ENCODE measurements at regions not wholly inside any gene's neighbourhood (a gene's known extent, or its start where the extent isn't known, plus 50 kb on each side); places are given as distances from the start of the nearest gene placed in this dataset.

DNA sequence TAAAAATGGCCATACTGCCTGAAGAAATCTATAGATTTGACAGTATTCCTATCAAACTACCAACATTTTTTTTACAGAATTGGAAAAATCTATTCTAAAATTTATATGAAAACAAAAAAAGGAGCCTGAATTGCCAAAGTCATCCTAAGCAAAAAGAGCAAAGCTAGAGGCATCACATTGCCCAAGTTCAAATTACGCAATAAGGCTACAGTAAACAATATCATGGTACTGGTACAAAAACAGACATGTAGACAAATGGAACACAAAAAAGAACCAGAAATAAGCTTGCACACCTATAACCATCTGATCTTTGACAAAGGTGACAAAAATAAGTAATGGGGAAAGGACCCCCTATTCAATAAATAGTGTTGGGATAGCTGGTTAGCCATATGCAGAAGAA, 50.2 kb upstream of the THSD7B start:
- DNase-seq (ENCODE audit: low spot score, unreplicated experiment), result no peak
- no peaks in the 10 kb centered on the region for H3K27me3 Mint-ChIP-seq
- peaks cover 1% of the 10 kb centered on the region for H3K9me3 Mint-ChIP-seq (ENCODE audit: low read depth)

GRCh38 chr2:136714452-136714951, 50.8 kb upstream of the THSD7B start:
- Mint-ChIP-seq H3K9me3 (ENCODE audit: low read depth) (no peaks in the 10 kb centered on the region), H3K27ac (no peak overlapping the region), H3K27me3 (peaks cover 5% of the 10 kb centered on the region), H3K4me3 (ENCODE audit: low read depth) (no peak overlapping the region), H3K4me1 (ENCODE audit: low read depth) (no peaks in the 10 kb centered on the region), H3K36me3 (ENCODE audit: insufficient read depth) (no peaks in the 10 kb centered on the region)
- DNase-seq (ENCODE audit: low spot score, unreplicated experiment), result no peak
- TF ChIP-seq, protein P1, sequence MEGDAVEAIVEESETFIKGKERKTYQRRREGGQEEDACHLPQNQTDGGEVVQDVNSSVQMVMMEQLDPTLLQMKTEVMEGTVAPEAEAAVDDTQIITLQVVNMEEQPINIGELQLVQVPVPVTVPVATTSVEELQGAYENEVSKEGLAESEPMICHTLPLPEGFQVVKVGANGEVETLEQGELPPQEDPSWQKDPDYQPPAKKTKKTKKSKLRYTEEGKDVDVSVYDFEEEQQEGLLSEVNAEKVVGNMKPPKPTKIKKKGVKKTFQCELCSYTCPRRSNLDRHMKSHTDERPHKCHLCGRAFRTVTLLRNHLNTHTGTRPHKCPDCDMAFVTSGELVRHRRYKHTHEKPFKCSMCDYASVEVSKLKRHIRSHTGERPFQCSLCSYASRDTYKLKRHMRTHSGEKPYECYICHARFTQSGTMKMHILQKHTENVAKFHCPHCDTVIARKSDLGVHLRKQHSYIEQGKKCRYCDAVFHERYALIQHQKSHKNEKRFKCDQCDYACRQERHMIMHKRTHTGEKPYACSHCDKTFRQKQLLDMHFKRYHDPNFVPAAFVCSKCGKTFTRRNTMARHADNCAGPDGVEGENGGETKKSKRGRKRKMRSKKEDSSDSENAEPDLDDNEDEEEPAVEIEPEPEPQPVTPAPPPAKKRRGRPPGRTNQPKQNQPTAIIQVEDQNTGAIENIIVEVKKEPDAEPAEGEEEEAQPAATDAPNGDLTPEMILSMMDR (IDR thresholded peaks at IDR 0.05; ENCODE audit: unreplicated experiment), result no peak

More for the DNA sequence above, 50.2 kb upstream of the THSD7B start:
- H3K4me1 Mint-ChIP-seq (ENCODE audit: low read depth), result no peaks in the 10 kb centered on the region
- TF ChIP-seq, protein P1 (IDR thresholded peaks at IDR 0.05; ENCODE audit: unreplicated experiment), result no peak
- no peaks in the 10 kb centered on the region for H3K36me3 Mint-ChIP-seq (ENCODE audit: insufficient read depth)
- no peak overlapping the region for H3K27ac Mint-ChIP-seq
- no peak overlapping the region for H3K4me3 Mint-ChIP-seq (ENCODE audit: low read depth)

- H3K27me3 Mint-ChIP-seq, result peaks cover 5% of the 10 kb centered on the region
- H3K4me1 Mint-ChIP-seq (ENCODE audit: low read depth), result no peaks in the 10 kb centered on the region
- TF ChIP-seq, protein P1 (IDR thresholded peaks at IDR 0.05; ENCODE audit: unreplicated experiment), result no peak
- no peaks in the 10 kb centered on the region for H3K9me3 Mint-ChIP-seq (ENCODE audit: low read depth)
- no peaks in the 10 kb centered on the region for H3K36me3 Mint-ChIP-seq (ENCODE audit: insufficient read depth)
- H3K27ac Mint-ChIP-seq, result no peak overlapping the region
- no peak overlapping the region for H3K4me3 Mint-ChIP-seq (ENCODE audit: low read depth)
- no peak for DNase-seq (ENCODE audit: low spot score, unreplicated experiment)
These were observed 51.6 kb upstream of the THSD7B start for GRCh38 chr2:136713739-136714138.

DNA sequence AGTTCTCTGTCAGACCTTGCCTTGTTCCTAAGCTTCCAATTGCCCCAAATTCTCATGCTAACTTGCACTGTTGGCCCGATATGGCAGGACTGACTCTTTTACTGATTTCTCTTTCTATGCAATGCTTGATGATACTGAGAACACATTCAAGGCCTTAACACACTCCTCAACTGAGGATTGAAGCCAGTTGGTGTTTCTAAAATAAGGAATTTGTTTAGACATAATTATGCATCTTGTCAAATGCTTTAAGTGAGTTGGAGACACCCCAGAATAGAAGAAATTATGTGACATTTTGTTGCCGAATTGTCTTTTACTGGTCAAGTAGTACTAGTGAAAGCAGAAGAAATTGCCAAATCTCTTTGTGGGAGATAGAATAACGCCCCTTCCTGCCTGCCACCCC, 60.0 kb upstream of the THSD7B start:
- H3K27me3 Mint-ChIP-seq, result peaks cover 19% of the 10 kb centered on the region
- H3K27ac Mint-ChIP-seq, result no peak overlapping the region

DNA sequence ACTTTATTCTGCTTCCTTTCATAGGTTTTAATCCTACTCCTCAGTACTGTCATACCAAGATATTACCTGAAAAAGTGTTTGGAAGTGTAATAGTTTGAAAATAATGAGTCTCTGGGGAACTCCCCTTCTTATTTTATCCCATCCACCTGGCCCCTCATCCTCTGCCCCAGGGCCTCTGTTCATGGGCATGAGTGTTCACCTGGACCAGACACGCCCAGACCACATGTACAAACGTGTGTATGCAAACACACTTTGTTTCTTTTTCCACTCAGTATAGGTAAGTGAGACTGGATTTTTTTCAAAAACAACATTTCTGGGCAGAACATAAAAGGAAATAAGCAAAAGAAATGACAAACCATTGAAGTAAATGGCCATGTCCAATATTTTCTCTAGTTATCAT, 62.1 kb upstream of the THSD7B start:
- TF ChIP-seq, protein P1 (IDR thresholded peaks at IDR 0.05; ENCODE audit: unreplicated experiment), result no peak
- no peak for DNase-seq (ENCODE audit: low spot score, unreplicated experiment)
- H3K9me3 Mint-ChIP-seq (ENCODE audit: low read depth), result peaks cover 3% of the 10 kb centered on the region
- H3K4me1 Mint-ChIP-seq (ENCODE audit: low read depth), result no peaks in the 10 kb centered on the region
- H3K36me3 Mint-ChIP-seq (ENCODE audit: insufficient read depth), result no peaks in the 10 kb centered on the region
- H3K27ac Mint-ChIP-seq, result no peak overlapping the region
- peaks cover 14% of the 10 kb centered on the region for H3K27me3 Mint-ChIP-seq
- no peak overlapping the region for H3K4me3 Mint-ChIP-seq (ENCODE audit: low read depth)

More for the DNA sequence above, 60.0 kb upstream of the THSD7B start:
- TF ChIP-seq, protein P1 (IDR thresholded peaks at IDR 0.05; ENCODE audit: unreplicated experiment), result no peak
- H3K36me3 Mint-ChIP-seq (ENCODE audit: insufficient read depth), result no peaks in the 10 kb centered on the region
- H3K4me1 Mint-ChIP-seq (ENCODE audit: low read depth), result no peaks in the 10 kb centered on the region
- DNase-seq (ENCODE audit: low spot score, unreplicated experiment), result no peak
- no peaks in the 10 kb centered on the region for H3K9me3 Mint-ChIP-seq (ENCODE audit: low read depth)
- no peak overlapping the region for H3K4me3 Mint-ChIP-seq (ENCODE audit: low read depth)
